K562 (cell line): ENCODE measurements at regions not wholly inside any gene's neighbourhood (a gene's known extent, or its start where the extent isn't known, plus 50 kb on each side); places are given as distances from the start of the nearest gene placed in this dataset.

Experiments
- EP400 ChIP-seq: fragments of 450-650 bp; IDR thresholded peaks from 2 replicates; pipeline ENCODE4 v1.6.1; 2017; ENCODE audit warnings: antibody characterized with exemption, mild to moderate bottlenecking, moderate library complexity
- HNRNPL ChIP-seq: fragments of 200-400 bp; formaldehyde crosslinking; IDR thresholded peaks from 2 replicates; pipeline ENCODE4 v1.6.1; 2017; ENCODE audit warnings: low read depth, mild to moderate bottlenecking, low read length
- NCOA2 ChIP-seq, 2 experiments: fragments of 450-650 bp; IDR thresholded peaks; 2 replicates each; pipeline ENCODE4 v1.6.1; 2018; ENCODE audit warnings: mild to moderate bottlenecking in 2 of 2, moderate library complexity in 1 of 2; ENCODE audit not compliant: partially characterized antibody in 2 of 2
- NFIC ChIP-seq: fragments of 450-650 bp; IDR thresholded peaks from 2 replicates; pipeline ENCODE4 v1.6.1; 2017; ENCODE audit warnings: mild to moderate bottlenecking, inconsistent platforms
- NFXL1 ChIP-seq: fragments of 450-650 bp; formaldehyde crosslinking; IDR thresholded peaks from 2 replicates; pipeline ENCODE4 v1.4.0; 2021; ENCODE audit warnings: mild to moderate bottlenecking
- OTX1 ChIP-seq: fragments of 450-650 bp; formaldehyde crosslinking; IDR thresholded peaks from 2 replicates; pipeline ENCODE4 v1.4.0; 2022; ENCODE audit warnings: mild to moderate bottlenecking
- POLR2A ChIP-seq: fragments of 450-650 bp; conservative IDR thresholded peaks from 2 replicates; pipeline ENCODE4 v1.6.1; 2016
- SAFB ChIP-seq: fragments of 200-400 bp; formaldehyde crosslinking; IDR thresholded peaks from 2 replicates; pipeline ENCODE4 v1.6.1; 2017; ENCODE audit warnings: low read depth, low read length, borderline replicate concordance
- ZNF197 ChIP-seq: fragments of 200-800 bp; sonication (Bioruptor generic); IDR thresholded peaks from 2 replicates; pipeline ENCODE4 v1.6.1; 2016; ENCODE audit warnings: low read depth, missing genetic modification characterization, missing compliant biosample characterization
- ZNF324 ChIP-seq: fragments of 250-450 bp; sonication (Bioruptor Pico); IDR thresholded peaks from 2 replicates; pipeline ENCODE4 v1.4.0; 2020; ENCODE audit warnings: mild to moderate bottlenecking
- ZNF436 ChIP-seq: fragments of 250-450, 450-650 bp; sonication (Bioruptor Pico); formaldehyde crosslinking; IDR thresholded peaks from 2 replicates; pipeline ENCODE4 v1.7.0; 2020; ENCODE audit warnings: mild to moderate bottlenecking
- ZNF668 ChIP-seq: fragments of 250-450 bp; sonication (Bioruptor Pico); IDR thresholded peaks from 2 replicates; pipeline ENCODE4 v1.8.0; 2022; ENCODE audit warnings: mild to moderate bottlenecking, inconsistent platforms
- TF ChIP-seq, protein P1 (sequence below), 2 experiments: fragments of 450-650 bp; IDR thresholded peaks; 2 replicates each; pipeline ENCODE4 v1.6.1; 2016
- TF ChIP-seq, protein P2 (sequence below): fragments of 450-650 bp; formaldehyde crosslinking; IDR thresholded peaks from 2 replicates; pipeline ENCODE4 v1.4.0; 2020; ENCODE audit warnings: mild to moderate bottlenecking, moderate library complexity
- TF ChIP-seq, protein P3 (sequence below): fragments of 250-450 bp; sonication (Bioruptor Pico); IDR thresholded peaks from 2 replicates; pipeline ENCODE4 v1.8.0; 2021; ENCODE audit warnings: mild to moderate bottlenecking, moderate library complexity
- TF ChIP-seq, protein P4 (sequence below): fragments of 450-650 bp; IDR thresholded peaks from 2 replicates; pipeline ENCODE4 v1.6.1; 2014; ENCODE audit warnings: low read depth, mild to moderate bottlenecking, moderate library complexity, borderline replicate concordance

DNA sequence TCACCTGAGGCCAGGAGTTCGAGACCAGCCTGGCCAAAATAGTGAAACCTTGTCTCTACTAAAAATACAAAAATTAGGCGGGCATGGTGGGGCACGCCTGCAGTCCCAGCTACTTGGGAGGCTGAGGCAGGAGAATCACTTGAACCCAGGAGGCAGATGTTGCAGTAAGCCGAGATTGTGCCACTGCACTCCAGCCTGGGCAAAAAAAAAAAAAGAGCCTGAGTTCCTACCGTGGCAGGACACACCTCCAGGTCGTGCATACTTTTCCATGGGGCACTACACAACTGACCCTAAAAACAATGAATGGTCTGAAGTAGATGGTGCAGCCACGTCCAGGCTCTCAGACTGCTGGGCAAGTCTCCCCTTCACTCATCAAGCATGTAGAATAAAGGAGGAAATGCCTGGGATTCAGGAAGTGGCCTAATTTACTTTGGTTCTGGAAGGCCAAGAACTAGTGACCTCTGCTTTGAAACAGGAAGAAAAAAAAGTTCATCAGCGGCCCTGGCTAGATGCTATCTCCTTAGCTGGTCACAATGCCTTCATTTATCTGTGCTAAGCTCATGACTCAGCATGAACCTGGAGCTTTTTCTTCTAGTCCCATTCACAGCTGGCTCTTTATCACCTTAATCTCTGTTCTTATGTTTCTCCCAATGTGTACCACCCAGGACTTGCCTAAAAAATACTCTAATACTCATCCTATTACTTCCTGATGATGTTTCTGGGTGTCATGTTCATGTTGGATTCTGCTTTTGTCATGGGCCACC lies 55.8 kb upstream of the OR6J1 start (continued):
- TF ChIP-seq, protein P1, sequence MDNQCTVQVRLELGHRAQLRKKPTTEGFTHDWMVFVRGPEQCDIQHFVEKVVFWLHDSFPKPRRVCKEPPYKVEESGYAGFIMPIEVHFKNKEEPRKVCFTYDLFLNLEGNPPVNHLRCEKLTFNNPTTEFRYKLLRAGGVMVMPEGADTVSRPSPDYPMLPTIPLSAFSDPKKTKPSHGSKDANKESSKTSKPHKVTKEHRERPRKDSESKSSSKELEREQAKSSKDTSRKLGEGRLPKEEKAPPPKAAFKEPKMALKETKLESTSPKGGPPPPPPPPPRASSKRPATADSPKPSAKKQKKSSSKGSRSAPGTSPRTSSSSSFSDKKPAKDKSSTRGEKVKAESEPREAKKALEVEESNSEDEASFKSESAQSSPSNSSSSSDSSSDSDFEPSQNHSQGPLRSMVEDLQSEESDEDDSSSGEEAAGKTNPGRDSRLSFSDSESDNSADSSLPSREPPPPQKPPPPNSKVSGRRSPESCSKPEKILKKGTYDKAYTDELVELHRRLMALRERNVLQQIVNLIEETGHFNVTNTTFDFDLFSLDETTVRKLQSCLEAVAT (IDR thresholded peaks at IDR 0.05): no peak
- TF ChIP-seq HNRNPL: no peak
- no peak for TF ChIP-seq ZNF324
- no peak for TF ChIP-seq SAFB
- TF ChIP-seq ZNF197 (CRISPR knock-in tag): 0 out of 2 replicates have a peak, but pooled peaks have one; percentile 41
- peak; percentile 17; the same call in 1 of the 2 replicates for TF ChIP-seq EP400
- TF ChIP-seq ZNF436 (CRISPR knock-in tag): no peak
- no peak for TF ChIP-seq NFIC
- TF ChIP-seq, protein P2, sequence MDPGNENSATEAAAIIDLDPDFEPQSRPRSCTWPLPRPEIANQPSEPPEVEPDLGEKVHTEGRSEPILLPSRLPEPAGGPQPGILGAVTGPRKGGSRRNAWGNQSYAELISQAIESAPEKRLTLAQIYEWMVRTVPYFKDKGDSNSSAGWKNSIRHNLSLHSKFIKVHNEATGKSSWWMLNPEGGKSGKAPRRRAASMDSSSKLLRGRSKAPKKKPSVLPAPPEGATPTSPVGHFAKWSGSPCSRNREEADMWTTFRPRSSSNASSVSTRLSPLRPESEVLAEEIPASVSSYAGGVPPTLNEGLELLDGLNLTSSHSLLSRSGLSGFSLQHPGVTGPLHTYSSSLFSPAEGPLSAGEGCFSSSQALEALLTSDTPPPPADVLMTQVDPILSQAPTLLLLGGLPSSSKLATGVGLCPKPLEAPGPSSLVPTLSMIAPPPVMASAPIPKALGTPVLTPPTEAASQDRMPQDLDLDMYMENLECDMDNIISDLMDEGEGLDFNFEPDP (CRISPR knock-in tag): no peak
- no peak for TF ChIP-seq OTX1 (CRISPR knock-in tag)
- no peak for TF ChIP-seq ZNF668 (CRISPR knock-in tag)
- TF ChIP-seq NCOA2 (IDR thresholded peaks at IDR 0.05; ENCODE audit: partially characterized antibody in 2 of 2): no peak
- TF ChIP-seq, protein P3, sequence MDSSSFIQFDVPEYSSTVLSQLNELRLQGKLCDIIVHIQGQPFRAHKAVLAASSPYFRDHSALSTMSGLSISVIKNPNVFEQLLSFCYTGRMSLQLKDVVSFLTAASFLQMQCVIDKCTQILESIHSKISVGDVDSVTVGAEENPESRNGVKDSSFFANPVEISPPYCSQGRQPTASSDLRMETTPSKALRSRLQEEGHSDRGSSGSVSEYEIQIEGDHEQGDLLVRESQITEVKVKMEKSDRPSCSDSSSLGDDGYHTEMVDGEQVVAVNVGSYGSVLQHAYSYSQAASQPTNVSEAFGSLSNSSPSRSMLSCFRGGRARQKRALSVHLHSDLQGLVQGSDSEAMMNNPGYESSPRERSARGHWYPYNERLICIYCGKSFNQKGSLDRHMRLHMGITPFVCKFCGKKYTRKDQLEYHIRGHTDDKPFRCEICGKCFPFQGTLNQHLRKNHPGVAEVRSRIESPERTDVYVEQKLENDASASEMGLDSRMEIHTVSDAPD (CRISPR knock-in tag): no peak
- TF ChIP-seq, protein P4, sequence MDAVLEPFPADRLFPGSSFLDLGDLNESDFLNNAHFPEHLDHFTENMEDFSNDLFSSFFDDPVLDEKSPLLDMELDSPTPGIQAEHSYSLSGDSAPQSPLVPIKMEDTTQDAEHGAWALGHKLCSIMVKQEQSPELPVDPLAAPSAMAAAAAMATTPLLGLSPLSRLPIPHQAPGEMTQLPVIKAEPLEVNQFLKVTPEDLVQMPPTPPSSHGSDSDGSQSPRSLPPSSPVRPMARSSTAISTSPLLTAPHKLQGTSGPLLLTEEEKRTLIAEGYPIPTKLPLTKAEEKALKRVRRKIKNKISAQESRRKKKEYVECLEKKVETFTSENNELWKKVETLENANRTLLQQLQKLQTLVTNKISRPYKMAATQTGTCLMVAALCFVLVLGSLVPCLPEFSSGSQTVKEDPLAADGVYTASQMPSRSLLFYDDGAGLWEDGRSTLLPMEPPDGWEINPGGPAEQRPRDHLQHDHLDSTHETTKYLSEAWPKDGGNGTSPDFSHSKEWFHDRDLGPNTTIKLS: no peak; the same call in 1 of the 2 replicates
- no peak for TF ChIP-seq POLR2A
- no peak for TF ChIP-seq NFXL1
